HL-60 (cell line): ENCODE measurements at regions not wholly inside any gene's neighbourhood (a gene's known extent, or its start where the extent isn't known, plus 50 kb on each side); places are given as distances from the start of the nearest gene placed in this dataset.

Experiments used
- CTCF ChIP-seq: IDR thresholded peaks from one replicate; pipeline ENCODE4 v1.5.1; 2011; ENCODE audit warnings: low read length, control low read depth, inconsistent platforms; ENCODE audit not compliant: insufficient read depth
- GABPA ChIP-seq: IDR thresholded peaks from 2 replicates; pipeline ENCODE4 v1.6.1; 2012; ENCODE audit warnings: low read depth
- POLR2AphosphoS5 ChIP-seq: IDR thresholded peaks from 2 replicates; pipeline ENCODE4 v1.6.1; 2012; ENCODE audit warnings: low read depth
- REST ChIP-seq: IDR thresholded peaks from 2 replicates; pipeline ENCODE4 v1.6.1; 2012; ENCODE audit warnings: low read depth; ENCODE audit not compliant: insufficient replicate concordance
- SPI1 ChIP-seq: IDR thresholded peaks from 2 replicates; pipeline ENCODE4 v1.6.1; 2012; ENCODE audit warnings: low read depth, mild to moderate bottlenecking, borderline replicate concordance

GRCh38 chr4:108361446-108361820, 192.7 kb upstream of the LEF1 start:
- no peak for TF ChIP-seq CTCF
- TF ChIP-seq POLR2AphosphoS5 = no peak
- TF ChIP-seq REST = no peak
- no peak for TF ChIP-seq SPI1
- no peak for TF ChIP-seq GABPA
